Astrocyte (in vitro differentiated cells and primary cell): ENCODE measurements at regions not wholly inside any gene's neighbourhood (a gene's known extent, or its start where the extent isn't known, plus 50 kb on each side); places are given as distances from the start of the nearest gene placed in this dataset.

Experiments used
- DNase-seq: peaks from one replicate; pipeline ENCODE4 v3.0.0-alpha.2; 2010; ENCODE audit warnings: low read depth
- FAIRE-seq: peaks from 2 replicates; lab custom pipeline; 2011; peaks lifted over from hg19 to GRCh38; lab: Jason Lieb, UNC
- H2AFZ ChIP-seq: 2 replicates; pipeline ENCODE4 v1.6.0; 2012; ENCODE audit warnings: low read depth, low read length, inconsistent platforms
- H3K27ac ChIP-seq: 2 replicates; pipeline ENCODE4 v1.5.1; 2011; ENCODE audit warnings: low read depth, low read length, inconsistent platforms
- H3K27me3 ChIP-seq: 2 replicates; pipeline ENCODE4 v1.6.0; 2011; ENCODE audit warnings: low read length, inconsistent platforms; ENCODE audit not compliant: insufficient read depth
- H3K36me3 ChIP-seq: 2 replicates; pipeline ENCODE4 v1.5.1; 2011; ENCODE audit warnings: low read length, inconsistent platforms; ENCODE audit not compliant: insufficient read depth
- H3K4me1 ChIP-seq: 2 replicates; pipeline ENCODE4 v1.5.1; 2011; ENCODE audit warnings: low read length, inconsistent platforms; ENCODE audit not compliant: insufficient read depth
- H3K4me2 ChIP-seq: 2 replicates; pipeline ENCODE4 v1.6.0; 2012; ENCODE audit warnings: low read length, inconsistent platforms
- H3K4me3 ChIP-seq: 2 replicates; pipeline ENCODE4 v1.5.1; 2011; ENCODE audit warnings: low read depth, mild to moderate bottlenecking, low read length, inconsistent platforms; ENCODE audit not compliant: insufficient read depth
- H3K79me2 ChIP-seq: 2 replicates; pipeline ENCODE4 v1.6.0; 2012; ENCODE audit warnings: mild to moderate bottlenecking, low read length, inconsistent platforms; ENCODE audit not compliant: insufficient read depth
- H3K9ac ChIP-seq: 2 replicates; pipeline ENCODE4 v1.6.0; 2012; ENCODE audit warnings: mild to moderate bottlenecking, low read length, inconsistent platforms
- H3K9me3 ChIP-seq: 2 replicates; pipeline ENCODE4 v1.5.1; 2012; ENCODE audit warnings: low read depth, mild to moderate bottlenecking, low read length, inconsistent platforms; ENCODE audit not compliant: insufficient read depth
- H4K20me1 ChIP-seq: 2 replicates; pipeline ENCODE4 v1.6.0; 2012; ENCODE audit warnings: low read length, inconsistent platforms; ENCODE audit not compliant: insufficient read depth
- H3K27ac Mint-ChIP-seq: one replicate; pipeline ENCODE4 v1.8.0; 2021; ENCODE audit warnings: mild to moderate bottlenecking, mixed read lengths; ENCODE audit not compliant: unreplicated experiment
- H3K27me3 Mint-ChIP-seq: one replicate; pipeline ENCODE4 v1.8.0; 2021; ENCODE audit warnings: low read depth, mixed read lengths; ENCODE audit not compliant: unreplicated experiment
- H3K36me3 Mint-ChIP-seq: one replicate; pipeline ENCODE4 v1.8.0; 2021; ENCODE audit warnings: low read depth, mixed read lengths; ENCODE audit not compliant: unreplicated experiment
- H3K4me1 Mint-ChIP-seq: one replicate; pipeline ENCODE4 v1.8.0; 2021; ENCODE audit warnings: low read depth, mixed read lengths; ENCODE audit not compliant: unreplicated experiment
- H3K4me3 Mint-ChIP-seq: one replicate; pipeline ENCODE4 v1.8.0; 2021; ENCODE audit warnings: mild to moderate bottlenecking, moderate library complexity, mixed read lengths; ENCODE audit not compliant: unreplicated experiment
- H3K9me3 Mint-ChIP-seq: one replicate; pipeline ENCODE4 v1.8.0; 2021; ENCODE audit warnings: mild to moderate bottlenecking, mixed read lengths; ENCODE audit not compliant: unreplicated experiment
- CTCF ChIP-seq: IDR thresholded peaks from 2 replicates; pipeline ENCODE4 v1.5.1; 2011; ENCODE audit warnings: low read depth, mild to moderate bottlenecking, inconsistent platforms, low read length, moderate library complexity; ENCODE audit not compliant: insufficient read depth
- EZH2 ChIP-seq: IDR thresholded peaks from 2 replicates; pipeline ENCODE4 v1.6.1; 2012; ENCODE audit warnings: mild to moderate bottlenecking, low read length, inconsistent platforms; ENCODE audit not compliant: insufficient read depth

- H4K20me1 ChIP-seq, result no peaks in the 10 kb centered on the region
- Mint-ChIP-seq H3K36me3 (no peaks in the 10 kb centered on the region), H3K27ac (no peak overlapping the region), H3K9me3 (no peaks in the 10 kb centered on the region), H3K27me3 (no peaks in the 10 kb centered on the region), H3K4me3 (no peak overlapping the region), H3K4me1 (no peaks in the 10 kb centered on the region)
- H3K36me3 ChIP-seq, result no peaks in the 10 kb centered on the region
- H3K79me2 ChIP-seq, result no peaks in the 10 kb centered on the region
- no peaks in the 10 kb centered on the region for H3K9me3 ChIP-seq
- no peaks in the 10 kb centered on the region for H3K27me3 ChIP-seq
- H2AFZ ChIP-seq, result no peak overlapping the region
- no peak overlapping the region for H3K4me3 ChIP-seq
- H3K27ac ChIP-seq, result no peak overlapping the region
- no peak overlapping the region for H3K4me2 ChIP-seq
- FAIRE-seq (no peak), DNase-seq (no peak)
- H3K4me1 ChIP-seq, result no peaks in the 10 kb centered on the region
- TF ChIP-seq EZH2, result no peak
- no peak for TF ChIP-seq CTCF
- H3K9ac ChIP-seq, result no peak overlapping the region
These were observed 1249.6 kb downstream of the CNTNAP5 start for GRCh38 chr2:125274718-125275117.

GRCh38 chr2:125280265-125280664 lies 1255.2 kb downstream of the CNTNAP5 start:
- no peaks in the 10 kb centered on the region for H3K9me3 Mint-ChIP-seq
- no peaks in the 10 kb centered on the region for H3K36me3 Mint-ChIP-seq
- Histone ChIP-seq H3K27ac (no peak overlapping the region), H3K9me3 (peaks cover 5% of the 10 kb centered on the region), H3K79me2 (no peaks in the 10 kb centered on the region), H3K9ac (no peak overlapping the region), H2AFZ (no peak overlapping the region), H3K4me2 (no peak overlapping the region), H3K4me1 (no peaks in the 10 kb centered on the region), H3K36me3 (no peaks in the 10 kb centered on the region), H3K4me3 (no peak overlapping the region), H4K20me1 (no peaks in the 10 kb centered on the region), H3K27me3 (no peaks in the 10 kb centered on the region)
- no peaks in the 10 kb centered on the region for H3K27me3 Mint-ChIP-seq
- H3K4me1 Mint-ChIP-seq, result no peaks in the 10 kb centered on the region
- TF ChIP-seq EZH2, result no peak
- no peak for TF ChIP-seq CTCF
- DNase-seq (no peak), FAIRE-seq (no peak)
- H3K27ac Mint-ChIP-seq, result no peak overlapping the region
- H3K4me3 Mint-ChIP-seq, result no peak overlapping the region

- H3K4me1 Mint-ChIP-seq, result no peaks in the 10 kb centered on the region
- no peak overlapping the region for H3K27ac Mint-ChIP-seq
- Histone ChIP-seq H3K4me2 (no peak overlapping the region), H3K27me3 (no peaks in the 10 kb centered on the region), H3K9me3 (peaks cover 5% of the 10 kb centered on the region), H3K4me3 (no peak overlapping the region), H3K36me3 (no peaks in the 10 kb centered on the region), H3K27ac (no peak overlapping the region), H3K9ac (no peak overlapping the region), H3K79me2 (no peaks in the 10 kb centered on the region), H2AFZ (no peak overlapping the region), H3K4me1 (no peaks in the 10 kb centered on the region), H4K20me1 (no peaks in the 10 kb centered on the region)
- H3K27me3 Mint-ChIP-seq, result no peaks in the 10 kb centered on the region
- FAIRE-seq (no peak), DNase-seq (no peak)
- no peak overlapping the region for H3K4me3 Mint-ChIP-seq
- TF ChIP-seq CTCF (no peak), EZH2 (no peak)
- H3K9me3 Mint-ChIP-seq, result no peaks in the 10 kb centered on the region
- no peaks in the 10 kb centered on the region for H3K36me3 Mint-ChIP-seq
These were observed 1256.2 kb downstream of the CNTNAP5 start for GRCh38 chr2:125281242-125281641.
